ENCODE measurements at regions not wholly inside any gene's neighbourhood (a gene's known extent, or its start where the extent isn't known, plus 50 kb on each side); places are given as distances from the start of the nearest gene placed in this dataset.

DNA sequence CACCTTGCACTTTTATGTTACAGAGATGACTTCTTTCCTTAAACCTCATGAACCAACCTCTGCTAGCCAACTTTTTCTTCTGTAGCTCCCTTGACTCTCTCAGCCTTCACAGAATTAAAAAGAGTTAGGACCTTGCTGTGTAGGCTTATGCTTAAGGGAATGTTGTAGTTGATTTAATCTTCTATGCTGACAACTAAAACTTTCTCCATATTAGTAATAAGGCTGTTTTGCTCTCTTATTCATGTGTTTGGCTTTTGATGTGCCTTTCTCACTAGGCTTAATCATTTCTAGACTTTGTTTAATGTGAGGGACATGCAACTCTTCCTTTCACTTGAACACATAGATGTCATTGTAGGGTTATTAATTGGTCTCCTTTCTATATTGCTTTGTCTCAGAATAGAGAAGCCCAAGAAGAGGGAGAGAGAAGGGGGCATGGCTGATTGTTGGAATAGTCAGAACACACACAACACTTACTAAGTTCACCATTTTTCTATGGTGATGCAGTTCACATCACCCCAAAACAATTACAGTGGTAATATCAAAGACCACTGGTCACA lies 509.5 kb downstream of the UQCRFS1 start:
- TF ChIP-seq, protein P1, sequence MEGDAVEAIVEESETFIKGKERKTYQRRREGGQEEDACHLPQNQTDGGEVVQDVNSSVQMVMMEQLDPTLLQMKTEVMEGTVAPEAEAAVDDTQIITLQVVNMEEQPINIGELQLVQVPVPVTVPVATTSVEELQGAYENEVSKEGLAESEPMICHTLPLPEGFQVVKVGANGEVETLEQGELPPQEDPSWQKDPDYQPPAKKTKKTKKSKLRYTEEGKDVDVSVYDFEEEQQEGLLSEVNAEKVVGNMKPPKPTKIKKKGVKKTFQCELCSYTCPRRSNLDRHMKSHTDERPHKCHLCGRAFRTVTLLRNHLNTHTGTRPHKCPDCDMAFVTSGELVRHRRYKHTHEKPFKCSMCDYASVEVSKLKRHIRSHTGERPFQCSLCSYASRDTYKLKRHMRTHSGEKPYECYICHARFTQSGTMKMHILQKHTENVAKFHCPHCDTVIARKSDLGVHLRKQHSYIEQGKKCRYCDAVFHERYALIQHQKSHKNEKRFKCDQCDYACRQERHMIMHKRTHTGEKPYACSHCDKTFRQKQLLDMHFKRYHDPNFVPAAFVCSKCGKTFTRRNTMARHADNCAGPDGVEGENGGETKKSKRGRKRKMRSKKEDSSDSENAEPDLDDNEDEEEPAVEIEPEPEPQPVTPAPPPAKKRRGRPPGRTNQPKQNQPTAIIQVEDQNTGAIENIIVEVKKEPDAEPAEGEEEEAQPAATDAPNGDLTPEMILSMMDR (IDR thresholded peaks at IDR 0.05): no peak
- no peak for TF ChIP-seq POLR2A (IDR thresholded peaks at IDR 0.05)
